Stimulated activated CD4-positive, alpha-beta T cell treated with anti-CD3 and anti-CD28 coated beads, Interleukin-4, amount 100 ng/mL, for 1 hour (primary cell): ENCODE measurements at regions not wholly inside any gene's neighbourhood (a gene's known extent, or its start where the extent isn't known, plus 50 kb on each side); places are given as distances from the start of the nearest gene placed in this dataset.

ENCODE experiments used
- DNase-seq: peaks from one replicate; pipeline ENCODE4 v3.0.0-alpha.2; 2020

DNA sequence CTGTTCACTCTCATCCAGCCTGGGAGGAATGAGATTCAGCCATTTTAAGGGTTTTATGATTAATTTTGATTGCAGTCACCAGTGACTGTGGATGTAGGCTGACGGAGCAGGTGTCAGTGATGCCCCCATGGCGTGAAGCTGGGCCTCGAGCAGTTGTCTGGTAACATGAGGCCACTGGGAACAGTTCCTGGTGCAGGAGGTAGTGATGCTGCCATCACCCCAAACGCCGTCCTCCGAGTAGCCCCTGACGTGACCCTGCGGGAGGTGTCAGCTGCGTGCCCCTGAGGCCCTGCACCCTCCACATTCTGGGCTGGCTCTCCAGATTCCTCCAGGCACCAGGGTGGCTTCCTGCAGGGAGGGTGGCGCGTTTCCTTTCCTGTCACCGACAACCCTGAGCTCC is 277.2 kb downstream of the TEX29 start:
- DNase-seq = no peak

DNA sequence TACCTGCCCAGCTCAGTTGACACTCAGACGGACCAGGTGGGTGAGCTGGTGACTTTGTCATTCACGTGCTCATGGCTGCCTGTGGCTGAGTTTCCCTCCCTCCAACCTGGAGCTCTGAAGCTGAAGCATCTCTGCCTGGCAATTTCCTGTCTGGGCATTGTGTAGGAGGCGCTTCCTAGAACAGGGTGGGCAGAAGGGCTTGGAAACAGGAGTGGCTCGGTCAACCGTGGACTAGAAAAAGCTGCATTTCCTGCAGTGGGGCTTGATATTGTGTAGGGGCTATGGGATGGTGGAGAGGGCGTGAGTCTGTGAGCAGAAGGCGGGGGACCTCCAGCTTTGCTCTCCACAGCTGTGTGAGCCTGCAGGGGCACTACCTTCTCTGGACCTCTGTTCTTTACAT is 278.3 kb downstream of the TEX29 start:
- DNase-seq = no peak

DNA sequence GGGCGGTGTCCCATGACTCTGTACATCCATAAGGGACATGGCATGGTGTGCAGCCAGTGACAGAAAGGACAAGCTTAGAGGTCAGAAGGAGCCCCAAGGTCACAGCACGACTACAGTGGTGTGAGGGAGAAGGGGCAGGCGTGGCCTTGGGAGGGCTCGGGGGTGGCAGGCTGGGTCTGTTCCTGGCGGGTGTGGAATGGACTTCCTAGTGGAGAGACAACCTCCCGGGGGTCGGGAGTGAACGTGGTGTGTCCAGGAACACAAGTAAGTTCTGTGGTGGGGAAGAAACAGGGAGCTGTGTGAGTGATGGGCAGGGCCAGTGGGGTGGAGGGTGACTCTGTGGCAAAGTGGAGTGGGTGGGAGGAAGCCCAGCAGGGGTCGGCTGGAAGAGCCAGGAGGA is 279.3 kb downstream of the TEX29 start:
- DNase-seq = no peak

- no peak for DNase-seq
Observed at GRCh38 chr13:111602874-111603273, 282.4 kb downstream of the TEX29 start.

DNA sequence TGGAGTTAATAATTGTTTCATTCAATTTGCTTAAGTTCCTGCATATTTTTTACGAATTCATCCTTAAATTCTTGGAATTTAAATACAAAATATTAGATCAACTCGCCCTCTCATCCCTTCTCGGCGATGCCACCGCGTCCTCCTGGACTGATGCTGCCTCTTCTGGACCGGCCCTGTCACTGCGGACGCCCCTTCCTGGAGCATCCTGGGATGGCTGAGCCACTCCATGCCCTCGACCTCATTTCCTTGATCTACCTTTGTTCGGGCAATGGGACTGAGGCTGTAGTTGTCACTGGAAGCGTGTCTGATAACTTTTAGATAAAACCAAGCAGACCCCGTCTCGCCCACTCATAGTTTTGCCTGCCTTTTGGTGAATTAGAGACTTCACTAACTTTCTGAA is 283.7 kb downstream of the TEX29 start:
- DNase-seq = no peak

GRCh38 chr13:111608556-111608955 is 288.1 kb downstream of the TEX29 start:
- no peak for DNase-seq

DNA sequence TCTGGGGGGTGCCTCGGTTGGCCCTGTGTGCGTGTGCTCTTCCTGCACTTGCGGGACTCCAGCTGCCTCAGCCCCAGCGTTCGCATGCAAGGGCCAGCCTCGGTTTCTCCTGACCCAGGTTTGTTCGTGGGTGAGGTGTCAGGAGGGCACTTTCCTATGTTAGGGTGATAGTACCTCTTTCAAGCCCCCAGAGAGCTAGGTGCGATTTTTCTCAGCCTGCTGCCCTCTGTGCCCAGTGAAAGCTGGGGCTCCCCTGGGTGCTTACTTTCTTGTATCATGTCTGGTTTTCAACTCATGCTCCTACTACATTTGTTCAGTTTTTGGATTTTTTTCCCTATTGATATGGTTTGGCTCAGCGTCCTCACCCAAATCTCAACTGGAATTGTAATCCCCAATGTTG is 289.2 kb downstream of the TEX29 start:
- no peak for DNase-seq

- DNase-seq = no peak
Observed at GRCh38 chr13:111610081-111610480, 289.6 kb downstream of the TEX29 start.

- DNase-seq = no peak
Observed at GRCh38 chr13:111610879-111611278, 290.4 kb downstream of the TEX29 start.

DNA sequence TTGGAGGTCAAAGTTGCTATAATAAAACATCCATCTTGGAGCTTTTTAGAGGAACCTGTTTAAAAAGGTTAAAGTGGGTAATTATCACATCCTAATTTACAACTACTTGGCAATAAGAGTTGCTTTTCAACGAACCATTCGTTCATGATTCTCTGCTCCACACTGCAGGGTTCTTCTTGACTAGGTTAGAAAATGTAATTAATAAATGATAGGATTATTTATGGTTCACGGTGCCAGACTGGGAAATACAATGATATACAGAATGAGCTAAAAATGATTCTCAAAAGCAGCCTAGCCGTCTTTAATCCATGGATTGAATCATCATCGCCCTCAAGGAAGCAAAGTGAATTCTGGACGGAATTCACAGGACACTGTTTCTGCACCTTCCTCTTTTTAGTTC is 291.2 kb downstream of the TEX29 start:
- DNase-seq = no peak

GRCh38 chr13:111612886-111613285 is 292.4 kb downstream of the TEX29 start:
- no peak for DNase-seq

DNA sequence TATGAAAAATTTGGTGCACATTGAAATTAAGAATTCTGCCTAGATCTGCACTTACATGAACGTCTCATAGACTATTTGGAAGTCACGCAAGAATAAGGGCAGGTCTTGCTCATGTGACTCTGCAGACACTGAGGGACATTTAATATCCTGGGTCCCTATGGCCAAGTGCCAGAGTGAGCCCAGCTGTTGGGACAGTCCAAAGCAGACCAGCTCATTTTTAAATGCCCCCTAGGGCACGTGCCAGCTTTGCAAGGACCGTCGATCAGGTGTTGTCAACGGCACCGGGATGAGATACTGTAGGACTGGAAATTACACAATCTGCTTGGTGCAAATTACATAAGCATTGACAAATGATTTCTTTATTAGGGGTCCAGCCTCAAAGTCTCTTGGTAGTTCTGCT is 293.6 kb downstream of the TEX29 start:
- no peak for DNase-seq

- no peak for DNase-seq
Observed at GRCh38 chr13:111614613-111615012, 294.2 kb downstream of the TEX29 start.

GRCh38 chr13:111616203-111616602 is 295.8 kb downstream of the TEX29 start:
- no peak for DNase-seq

DNA sequence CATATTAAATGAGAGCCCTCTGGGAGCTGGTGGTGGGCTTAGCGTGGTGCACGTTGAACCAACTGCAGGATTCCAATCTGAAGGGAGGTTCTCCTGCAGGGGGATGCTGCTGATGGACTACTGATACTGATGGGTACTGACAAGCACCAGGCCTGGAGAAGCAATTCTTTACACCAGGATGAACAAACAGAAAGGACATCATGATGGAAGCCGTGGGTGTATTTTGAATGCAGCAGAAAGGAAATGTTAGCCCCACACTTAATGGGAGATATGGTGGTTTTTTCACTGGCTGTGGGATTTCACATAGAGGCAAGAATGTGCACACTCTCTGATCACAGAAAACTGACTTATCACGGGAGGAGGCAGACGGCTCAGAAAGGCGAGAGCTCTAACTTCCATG is 299.7 kb downstream of the TEX29 start:
- DNase-seq = no peak

- DNase-seq = no peak
Observed at GRCh38 chr13:111620586-111620985, 300.1 kb downstream of the TEX29 start.

GRCh38 chr13:111621164-111621563 is 300.7 kb downstream of the TEX29 start:
- DNase-seq = no peak

- DNase-seq = no peak
Observed at GRCh38 chr13:111622051-111622531, 301.6 kb downstream of the TEX29 start.

DNA sequence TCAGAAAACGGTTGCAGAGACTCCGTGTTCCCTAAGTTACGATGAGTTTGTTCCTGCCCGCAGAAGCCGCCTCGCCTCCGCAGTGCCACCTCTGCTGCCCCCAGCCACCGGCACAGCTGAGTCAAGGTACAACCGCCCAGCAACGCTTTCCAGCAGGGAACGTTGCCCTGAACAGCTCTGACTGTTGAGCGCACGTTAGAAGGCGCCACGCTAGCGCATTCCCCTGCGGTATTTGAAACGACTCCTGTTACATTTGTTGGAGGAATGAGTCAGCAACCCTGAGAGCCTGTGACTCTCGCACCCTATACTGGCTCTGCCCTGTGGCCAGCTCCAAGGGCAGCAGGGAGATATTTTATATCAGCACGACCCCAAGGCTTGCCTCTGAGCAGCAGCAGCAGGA is 302.8 kb downstream of the TEX29 start:
- DNase-seq = no peak

GRCh38 chr13:111623743-111624505 is 303.5 kb downstream of the TEX29 start:
- DNase-seq = no peak

DNA sequence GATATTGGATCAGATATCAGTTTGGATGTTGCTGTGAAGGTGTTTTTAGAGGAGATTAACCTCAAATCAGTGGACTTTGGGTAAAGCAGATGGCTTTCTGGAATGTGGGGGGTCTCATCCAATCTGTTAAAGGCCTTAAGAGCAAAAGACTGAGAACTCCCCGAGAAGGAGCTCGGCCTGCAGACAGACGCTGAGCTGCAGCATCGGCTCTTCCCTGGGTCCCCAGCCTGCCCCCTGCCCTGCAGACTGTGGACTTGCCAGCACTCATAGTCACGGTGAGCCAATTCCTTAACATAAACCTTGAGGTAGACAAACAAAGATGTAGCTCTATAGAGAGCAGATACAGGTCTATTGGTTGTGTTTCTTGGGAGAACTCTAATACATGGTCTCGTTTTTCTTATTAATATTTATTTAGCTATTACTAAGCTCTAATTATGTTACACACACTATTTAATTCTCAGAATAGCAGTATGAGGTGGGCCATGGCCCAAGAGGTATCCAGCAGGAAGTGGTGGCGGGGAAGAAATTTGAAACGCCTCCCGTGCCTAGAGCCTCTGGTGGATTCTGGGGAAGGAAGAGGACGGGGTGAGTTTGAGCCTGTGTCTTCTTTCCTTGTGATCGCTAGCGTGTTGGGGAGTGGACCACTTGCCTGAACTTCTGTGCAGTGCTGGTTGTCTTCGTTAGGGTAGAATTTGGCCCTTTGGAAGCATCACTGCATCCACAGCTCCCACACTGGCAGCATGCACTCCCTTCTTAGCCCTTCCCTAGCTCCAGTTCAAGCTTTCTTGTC is 305.3 kb downstream of the TEX29 start:
- no peak for DNase-seq

DNA sequence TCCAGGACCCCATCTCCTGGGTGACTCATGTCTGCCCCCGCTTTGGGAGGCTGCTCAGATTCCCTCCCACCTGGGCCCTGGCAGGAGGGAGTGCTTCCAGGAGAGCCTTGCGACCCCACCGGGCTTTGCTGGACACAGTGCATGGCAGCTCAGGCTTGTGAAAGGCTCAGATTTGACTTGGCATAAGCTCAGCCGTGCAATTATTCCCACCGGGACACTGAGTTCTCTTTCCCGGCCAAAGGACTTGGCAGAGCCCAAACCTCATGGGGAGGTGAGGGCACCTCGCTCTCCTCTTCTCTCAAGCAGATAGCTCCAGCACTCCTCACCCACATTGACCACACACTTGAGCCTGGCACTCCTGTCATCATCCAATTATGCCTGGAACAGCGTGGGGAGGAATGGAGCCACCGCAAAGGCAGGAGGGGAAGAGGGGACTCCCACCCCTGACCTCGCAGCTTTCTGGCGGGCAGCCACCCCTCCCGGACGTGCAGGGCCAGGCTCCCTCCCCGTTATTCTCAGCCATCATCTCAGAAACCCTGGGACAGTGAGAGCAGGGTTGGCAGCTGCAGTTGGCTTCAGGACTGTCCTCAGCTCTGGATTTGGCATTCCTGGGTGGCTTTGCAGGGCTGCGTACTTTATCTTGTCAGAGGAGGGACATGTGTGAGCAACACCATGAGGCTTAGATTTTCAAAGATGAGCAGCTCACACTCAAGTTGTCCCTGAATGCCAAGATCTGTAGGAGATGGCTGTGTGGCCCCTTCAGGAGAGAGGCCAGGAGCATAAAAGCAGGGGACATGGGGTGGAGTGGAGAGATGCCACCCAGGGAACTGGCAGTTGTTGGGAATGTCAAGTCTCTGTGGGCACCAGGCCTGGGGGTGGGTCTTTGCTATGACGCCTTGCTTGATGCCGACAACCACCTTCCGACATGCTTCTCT is 306.2 kb downstream of the TEX29 start:
- no peak for DNase-seq

GRCh38 chr13:111627596-111627995 is 307.2 kb downstream of the TEX29 start:
- no peak for DNase-seq
